ENCODE measurements at regions not wholly inside any gene's neighbourhood (a gene's known extent, or its start where the extent isn't known, plus 50 kb on each side); places are given as distances from the start of the nearest gene placed in this dataset.
"Not testable (repeated sequence)": the region's sequence is repeated elsewhere in the genome, so short reads cannot be mapped to it uniquely, and the experiment has no call there.

DNA sequence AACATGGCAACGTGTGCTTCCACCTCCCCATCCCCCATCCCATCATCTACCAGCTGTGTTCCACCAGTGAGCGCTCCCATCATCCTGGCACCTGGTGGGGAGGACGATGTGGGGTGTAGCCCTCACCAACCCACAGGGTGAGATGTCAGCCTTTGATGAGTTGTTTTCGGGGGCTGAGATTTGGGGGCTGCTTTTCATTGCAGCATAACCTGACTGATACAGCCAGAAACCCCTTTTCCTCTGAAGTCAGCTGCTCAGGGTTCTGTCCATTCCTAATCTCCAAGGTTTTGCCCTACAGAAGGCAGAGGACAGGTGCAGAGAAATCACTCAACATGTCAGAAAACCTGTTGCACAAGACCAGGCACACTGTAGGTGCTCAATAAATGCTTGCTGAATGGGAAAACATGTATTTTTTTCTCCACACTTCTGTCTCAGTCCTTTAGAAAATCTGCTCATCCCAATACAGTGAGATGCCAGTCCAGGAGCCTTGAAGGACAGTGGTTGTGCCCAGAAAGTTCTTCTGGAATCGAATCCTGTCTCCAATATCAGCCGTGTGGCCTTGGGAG, 239.8 kb downstream of the RBM19 start:
- no peak for DNase-seq (ENCODE audit: low read depth)

DNA sequence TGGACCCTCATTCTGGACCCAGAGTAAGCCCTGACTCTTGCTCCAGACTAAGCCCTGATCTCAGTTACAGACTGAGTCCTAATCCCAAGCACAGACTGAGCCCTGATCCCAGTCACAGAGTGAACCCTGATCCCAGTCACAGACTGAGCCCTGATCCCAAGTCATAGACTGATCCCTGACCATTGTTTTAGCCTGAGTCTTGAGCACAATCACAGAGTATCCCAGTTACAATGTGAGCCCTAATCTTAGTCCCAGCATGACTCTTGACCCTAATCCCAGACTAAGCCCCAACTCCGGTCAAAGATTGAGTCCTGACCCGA, 240.6 kb downstream of the RBM19 start:
- DNase-seq (ENCODE audit: low read depth), result no peak

DNA sequence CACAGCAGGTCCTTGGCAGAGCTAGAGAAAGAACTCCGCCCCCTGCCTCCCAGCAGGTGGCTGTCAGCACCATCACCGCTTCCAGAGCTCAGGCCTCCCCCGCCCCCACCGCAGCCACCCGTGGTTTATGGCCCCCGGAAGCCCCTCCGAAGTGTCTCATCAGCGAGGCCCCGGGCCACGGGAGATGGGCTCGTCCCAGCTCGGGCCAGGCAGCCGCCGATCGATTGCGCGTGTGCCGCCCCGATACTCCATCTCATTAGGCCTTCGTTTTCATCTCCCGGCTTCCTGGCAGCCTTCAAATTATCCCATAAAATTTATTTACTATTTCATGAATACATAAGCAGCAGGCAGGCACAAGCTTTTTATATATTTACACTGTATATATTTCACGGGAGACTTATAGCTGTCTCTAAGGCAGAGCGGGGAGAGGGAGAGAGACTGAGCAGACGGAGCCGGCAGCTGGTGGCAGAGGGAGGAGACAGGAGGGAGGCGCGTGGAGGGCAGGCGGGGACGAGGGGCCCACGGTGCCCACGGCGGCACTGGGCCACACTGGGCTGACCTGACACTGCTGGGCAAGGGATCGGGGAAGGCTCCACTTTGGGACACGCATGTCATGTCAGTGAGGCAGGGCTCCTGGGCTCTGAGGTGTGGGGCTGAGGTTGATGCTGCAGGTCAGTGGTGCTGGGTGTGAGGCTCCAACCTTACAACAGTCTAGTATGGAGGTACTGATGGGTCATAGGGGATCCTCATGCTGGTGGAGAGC, 241.2 kb downstream of the RBM19 start:
- no peak for DNase-seq (ENCODE audit: low read depth)

DNA sequence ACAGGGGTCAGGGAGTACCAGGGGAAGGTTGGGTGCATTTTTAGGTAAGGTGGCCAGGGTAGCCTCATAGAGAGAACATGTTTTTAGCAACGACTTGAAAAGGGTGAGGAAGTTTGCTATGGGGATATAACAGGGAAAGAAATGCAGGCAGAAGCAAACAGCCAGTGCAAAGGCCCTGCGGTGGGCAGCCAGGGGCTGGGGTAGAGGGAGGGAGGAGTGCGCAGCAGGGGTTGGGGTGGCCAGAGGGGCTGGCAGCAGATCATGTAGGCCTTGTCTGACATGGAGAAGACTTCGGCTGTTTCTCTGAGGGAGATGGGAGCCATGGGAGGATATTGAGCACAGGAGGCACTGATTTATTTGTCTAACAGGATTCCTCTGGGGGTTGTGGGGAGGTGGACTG, 242.5 kb downstream of the RBM19 start:
- no peak for DNase-seq (ENCODE audit: low read depth)

DNA sequence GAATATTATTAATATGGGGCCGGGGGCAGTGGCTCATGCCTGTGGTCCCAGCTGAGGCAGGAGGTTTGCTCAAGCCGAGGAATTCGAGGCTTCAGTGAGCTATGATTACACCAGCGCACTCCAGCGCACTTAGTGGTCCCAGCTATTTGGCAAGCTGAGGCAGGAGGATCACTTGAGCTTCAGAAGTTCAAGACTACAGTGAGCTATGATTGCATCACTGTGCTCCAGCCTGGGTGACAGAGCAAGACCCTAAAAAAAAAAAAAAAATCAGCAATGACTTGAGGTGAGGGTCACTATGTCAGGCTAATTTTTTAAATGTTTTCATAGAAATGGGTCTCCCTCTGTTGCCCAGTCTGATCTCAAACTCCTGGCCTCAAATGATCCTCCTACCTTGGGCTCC, 243.4 kb downstream of the RBM19 start:
- DNase-seq (ENCODE audit: low read depth), result no peak

DNA sequence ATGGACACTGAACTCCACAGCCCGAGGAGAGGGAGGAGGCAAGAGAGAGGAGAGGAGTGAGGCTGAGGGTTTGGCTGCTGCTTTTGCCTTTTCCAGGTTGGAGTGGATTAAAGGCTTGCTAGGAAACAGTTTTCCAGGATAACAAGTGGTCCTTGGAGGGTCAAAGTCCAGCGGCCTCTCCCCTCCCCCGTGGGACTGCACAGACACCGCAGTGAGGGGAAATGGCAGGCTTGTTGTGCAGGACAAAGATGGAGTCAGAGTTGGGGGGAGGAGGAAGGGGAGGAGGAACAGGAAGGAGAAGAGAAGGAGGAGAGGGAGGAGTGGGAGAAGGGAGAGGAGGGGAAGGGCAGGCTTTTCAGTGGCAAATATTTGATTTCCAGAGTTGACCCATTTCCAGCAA, 245.5 kb downstream of the RBM19 start:
- no peak for DNase-seq (ENCODE audit: low read depth)

DNA sequence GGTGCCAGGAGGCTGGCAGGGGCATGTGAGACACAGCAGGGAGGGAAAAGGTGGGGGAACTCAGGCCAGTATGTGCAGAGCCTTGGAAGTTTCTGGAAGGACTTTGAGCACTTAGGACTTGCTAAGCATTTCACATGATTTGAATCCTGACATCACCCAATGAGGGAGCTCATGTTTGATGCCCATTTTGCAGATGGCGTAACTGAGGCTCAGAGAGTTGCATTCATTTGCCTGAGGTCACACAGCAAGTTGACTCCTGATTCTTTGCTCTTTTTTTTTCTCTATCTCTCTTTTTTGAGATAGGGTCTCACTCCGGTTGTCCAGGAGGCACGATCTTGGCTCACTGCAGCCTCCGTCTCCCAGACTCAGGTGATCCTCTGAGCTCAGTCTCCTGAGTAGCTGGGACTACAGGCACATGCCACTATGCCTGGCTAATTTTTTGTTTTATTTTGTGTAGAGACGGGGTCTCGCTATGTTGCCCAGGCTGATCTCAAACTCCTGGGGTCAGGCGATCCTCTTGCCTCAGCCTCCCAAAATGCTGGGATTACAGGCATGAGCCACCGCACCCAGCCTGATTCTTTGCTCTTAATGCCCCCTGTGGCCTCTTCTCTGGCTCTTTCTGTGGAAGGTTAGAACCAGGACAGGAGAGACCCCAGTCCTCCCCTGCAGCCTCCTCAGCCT, 246.1 kb downstream of the RBM19 start:
- DNase-seq (ENCODE audit: low read depth), result no peak

DNA sequence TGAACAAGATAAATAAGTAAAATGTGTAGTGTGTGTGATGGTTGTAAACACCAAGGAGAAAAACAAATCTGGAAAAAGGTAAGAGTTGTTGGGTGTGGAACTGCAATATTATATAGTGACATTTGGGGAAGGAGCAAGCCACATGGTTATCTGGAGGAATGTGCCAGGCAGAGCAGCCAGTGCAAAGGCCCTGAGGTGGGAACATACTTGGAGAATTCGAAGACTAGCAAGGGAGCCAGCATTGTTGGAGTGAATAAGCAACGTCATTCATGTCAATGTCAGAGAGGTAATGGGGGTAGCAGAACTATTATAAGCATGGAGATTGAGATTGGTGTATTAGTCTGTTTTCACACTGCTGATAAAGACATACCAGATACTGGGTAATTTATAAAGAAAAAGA, 241.5 kb upstream of the LHX5 start:
- no peak for DNase-seq (ENCODE audit: low read depth)

DNA sequence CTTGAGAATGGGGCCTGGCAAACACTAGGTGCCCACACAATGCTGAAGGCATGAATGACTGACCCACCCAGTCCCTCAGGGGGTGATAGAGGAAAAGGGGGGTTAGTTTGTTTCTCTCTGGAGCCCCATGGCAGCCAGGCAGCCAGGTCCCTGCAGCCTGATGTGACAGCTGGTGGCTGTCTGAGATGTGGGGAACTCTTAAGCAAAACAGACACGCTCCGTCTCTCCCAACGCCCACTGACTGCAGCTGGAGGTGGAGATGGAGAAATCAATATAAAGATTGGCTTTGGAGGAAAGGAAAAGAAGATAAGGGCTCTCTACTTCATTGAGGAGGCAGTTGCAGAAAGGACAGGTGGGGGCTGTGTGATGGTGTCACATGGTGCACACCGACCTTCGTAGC, 240.8 kb upstream of the LHX5 start:
- no peak for DNase-seq (ENCODE audit: low read depth)

DNA sequence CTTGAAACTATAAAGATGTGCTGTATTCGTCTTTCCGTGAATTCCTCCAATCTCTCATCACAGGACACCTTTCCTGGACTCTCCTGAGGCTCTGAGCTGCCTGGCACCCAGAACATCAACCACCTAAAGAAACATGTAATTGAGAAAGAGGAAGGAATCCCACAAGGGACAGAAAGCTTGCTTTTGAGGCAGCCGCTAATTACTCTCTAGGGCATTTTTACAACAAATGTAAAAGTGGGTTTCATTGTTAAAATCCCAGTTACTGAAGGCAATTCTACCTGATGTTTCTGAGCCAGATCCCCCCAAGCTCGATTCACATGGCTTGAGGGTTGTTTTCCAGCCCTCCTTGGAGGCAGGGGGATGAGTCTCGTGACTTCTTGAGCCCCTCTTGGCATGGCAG, 238.5 kb upstream of the LHX5 start:
- DNase-seq (ENCODE audit: low read depth), result no peak

DNA sequence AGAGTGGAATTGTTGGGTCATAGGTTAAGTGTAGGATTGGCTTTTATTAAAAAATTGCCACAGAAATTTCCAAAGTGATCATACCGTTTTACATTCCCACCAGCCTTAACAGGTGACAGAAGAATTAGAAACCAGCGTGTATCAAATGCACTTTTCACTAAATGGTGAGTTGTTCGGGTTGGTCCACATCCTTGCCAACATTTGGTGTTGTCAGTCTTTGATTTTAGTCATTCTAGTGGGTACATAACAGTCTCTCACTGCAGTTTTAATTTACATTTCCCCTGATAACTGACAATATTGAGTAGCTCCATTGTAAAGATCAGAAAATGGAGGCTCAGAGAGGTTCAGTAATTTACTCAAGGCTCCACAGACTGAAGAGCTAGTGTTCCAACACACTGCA, 237.8 kb upstream of the LHX5 start:
- DNase-seq (ENCODE audit: low read depth), result no peak

DNA sequence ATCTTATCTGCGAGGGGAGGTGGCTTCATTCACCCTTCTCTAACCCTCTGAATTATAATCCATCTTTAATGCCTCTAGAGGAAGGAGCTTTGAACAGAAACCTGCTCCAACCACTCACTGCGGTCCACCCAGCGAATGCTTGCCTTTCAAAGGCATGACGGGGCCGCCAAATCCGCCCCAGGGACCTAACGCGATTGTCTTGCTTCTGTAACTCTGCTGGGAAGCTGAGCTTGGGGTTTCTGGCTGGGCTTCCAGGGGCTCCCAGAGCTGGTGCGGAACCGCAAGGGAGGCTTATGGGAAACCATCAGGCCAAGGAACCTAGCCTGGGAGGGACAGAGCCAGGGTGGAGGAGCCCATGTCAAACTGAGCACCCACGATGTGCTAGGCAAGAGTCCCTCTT, 231.2 kb upstream of the LHX5 start:
- DNase-seq (ENCODE audit: low read depth), result no peak

DNA sequence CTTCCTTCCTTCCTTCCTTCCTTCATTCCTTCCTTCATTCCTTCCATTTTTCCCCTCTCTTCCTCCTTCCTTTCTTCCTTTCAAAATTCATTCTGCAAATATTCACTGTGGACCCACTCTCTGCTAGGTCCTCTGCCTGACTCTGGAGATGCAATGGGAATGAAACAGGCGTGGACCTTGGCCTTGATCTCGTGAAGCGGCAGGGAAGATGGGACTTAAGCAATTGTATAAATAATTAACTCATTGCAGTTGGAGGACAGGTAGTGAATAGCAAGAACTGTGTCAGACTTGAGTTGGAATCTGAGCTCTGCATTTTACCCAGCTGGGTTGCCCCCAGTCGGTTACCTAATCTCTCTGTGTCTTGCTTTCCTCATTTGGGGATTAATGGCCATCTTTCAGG, 230.6 kb upstream of the LHX5 start:
- DNase-seq (ENCODE audit: low read depth), result no peak

DNA sequence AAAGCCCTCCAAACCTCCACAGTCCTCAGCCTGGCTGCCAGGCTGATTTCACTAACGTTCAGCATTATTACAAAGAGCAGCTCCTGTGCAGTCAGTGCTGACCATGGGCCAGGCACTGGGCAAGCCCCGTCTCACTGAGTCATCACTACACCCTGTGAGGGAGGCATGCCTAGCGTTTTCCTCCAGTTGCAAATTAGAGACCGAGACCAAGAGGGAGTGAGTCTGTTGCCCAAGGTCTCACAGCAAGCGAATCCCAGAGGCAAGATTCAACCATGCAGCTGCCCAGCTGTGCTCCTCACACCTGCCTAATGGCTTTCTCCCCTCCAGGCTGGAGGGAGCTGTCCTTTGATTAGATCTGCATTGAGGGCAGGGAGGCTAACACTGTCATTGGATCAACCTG, 229.3 kb upstream of the LHX5 start:
- no peak for DNase-seq (ENCODE audit: low read depth)

DNA sequence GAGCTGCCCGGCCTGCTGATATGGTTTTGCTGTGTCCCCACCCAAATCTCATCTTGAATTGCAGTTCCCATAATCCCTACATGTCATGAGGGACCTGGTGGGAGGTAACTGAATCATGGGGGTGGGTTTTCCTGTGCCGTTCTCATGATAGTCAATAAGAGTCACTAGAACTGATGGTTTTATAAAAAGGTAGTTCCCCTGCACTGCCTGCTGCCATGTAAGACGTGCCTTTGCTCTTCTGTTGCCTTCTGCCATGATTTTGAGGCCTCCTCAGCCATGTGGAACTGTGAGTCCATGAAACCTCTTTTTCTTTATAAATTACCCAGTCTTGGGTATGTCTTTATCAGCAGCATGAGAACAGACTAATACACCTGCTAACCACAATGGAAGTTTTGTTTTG, 228.3 kb upstream of the LHX5 start:
- not testable (repeated sequence) for DNase-seq (ENCODE audit: low read depth)

DNA sequence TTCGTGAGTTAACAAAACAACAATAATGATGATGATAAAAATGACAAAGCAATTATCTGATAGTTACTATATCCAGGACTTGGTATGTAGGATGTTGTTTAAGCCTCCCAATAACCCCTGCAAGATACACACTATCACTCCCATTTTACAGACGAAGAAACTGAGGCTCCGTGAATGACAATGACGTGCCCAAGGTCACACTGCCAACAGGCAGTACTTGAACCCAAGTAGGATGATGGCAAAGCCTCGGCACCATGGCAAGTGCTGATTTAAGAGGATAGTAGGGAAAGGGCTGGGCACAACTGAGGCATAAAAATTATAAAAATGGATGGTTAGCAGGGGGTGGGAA, 226.8 kb upstream of the LHX5 start:
- DNase-seq (ENCODE audit: low read depth), result no peak

DNA sequence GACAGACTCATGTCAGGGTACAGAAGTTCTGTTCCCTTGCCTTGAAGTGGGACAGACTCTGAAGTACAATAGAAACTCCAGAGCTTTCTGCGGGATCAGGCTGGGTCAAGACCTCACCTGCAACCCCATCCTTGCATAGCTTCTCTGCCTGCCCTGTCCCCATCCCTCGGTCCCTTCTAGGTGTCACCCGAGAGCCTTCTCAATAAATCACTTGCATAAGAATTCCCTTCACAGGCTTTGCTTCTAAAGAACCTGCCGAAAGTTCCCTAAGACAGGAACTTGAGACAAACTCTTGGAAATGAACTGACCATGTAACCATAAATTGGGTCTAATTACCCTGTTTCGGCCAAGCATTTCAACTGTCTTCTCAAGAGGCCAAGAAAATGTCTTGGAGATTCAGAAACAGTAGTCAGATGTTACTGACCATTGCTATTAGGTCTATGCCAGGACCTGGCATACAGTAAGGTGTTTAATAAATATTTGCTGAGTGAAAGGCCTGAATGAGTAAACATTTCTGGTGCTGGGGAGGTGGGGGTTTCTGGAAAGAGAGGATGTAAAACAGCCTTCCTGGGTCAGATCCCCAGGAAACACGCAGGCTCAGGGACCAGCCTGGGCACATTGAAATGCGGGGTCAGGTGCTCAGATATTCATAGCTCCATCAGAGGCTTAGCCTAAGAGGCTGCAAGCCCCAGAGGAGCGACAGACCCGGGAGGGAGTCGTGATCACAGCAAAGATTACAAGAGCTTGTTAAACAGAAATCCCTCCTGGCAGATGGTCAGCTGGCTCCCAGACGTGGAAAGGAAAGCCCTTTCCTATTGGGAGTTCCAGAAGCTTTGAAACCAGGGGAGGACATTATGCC, 226.2 kb upstream of the LHX5 start:
- DNase-seq (ENCODE audit: low read depth), result no peak

DNA sequence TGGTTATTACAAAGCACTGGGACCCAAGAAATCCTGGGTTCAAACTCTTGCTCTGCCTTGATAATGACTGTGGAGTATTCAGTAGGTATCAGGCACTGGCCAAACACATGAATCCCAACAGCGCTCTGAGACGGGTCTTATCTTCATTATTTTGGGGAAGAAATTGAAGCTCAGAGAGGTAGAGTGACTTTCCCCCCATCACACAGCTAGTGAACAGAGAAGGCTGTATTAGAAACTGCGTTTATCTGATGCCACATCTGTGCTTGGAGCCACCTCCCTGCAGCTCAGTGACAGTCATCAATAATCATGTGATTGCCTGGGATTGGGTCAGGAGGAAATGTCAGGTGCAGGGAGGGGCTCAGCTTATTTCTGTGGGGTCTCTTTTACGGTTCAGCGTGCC, 225.4 kb upstream of the LHX5 start:
- DNase-seq (ENCODE audit: low read depth), result no peak

DNA sequence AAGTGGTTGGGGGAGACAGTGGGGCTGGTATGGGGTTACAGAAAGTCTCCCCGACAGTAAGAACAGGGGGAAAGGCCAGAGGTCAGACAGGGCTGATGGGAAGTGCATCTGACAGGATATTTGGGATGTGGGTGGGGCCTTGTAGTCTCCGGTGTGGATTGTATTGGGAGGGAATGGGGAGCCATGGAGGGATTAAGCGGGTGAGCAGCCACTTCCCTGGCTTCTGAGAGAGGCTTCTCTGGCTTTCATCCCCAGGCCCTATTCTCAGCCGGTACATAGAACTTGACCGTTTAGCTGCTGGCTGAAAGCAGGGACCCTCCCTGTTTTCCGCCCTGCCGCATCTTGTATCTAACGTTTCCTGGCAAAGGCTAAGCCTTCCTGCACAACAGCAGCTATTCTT, 222.0 kb upstream of the LHX5 start:
- no peak for DNase-seq (ENCODE audit: low read depth)

DNA sequence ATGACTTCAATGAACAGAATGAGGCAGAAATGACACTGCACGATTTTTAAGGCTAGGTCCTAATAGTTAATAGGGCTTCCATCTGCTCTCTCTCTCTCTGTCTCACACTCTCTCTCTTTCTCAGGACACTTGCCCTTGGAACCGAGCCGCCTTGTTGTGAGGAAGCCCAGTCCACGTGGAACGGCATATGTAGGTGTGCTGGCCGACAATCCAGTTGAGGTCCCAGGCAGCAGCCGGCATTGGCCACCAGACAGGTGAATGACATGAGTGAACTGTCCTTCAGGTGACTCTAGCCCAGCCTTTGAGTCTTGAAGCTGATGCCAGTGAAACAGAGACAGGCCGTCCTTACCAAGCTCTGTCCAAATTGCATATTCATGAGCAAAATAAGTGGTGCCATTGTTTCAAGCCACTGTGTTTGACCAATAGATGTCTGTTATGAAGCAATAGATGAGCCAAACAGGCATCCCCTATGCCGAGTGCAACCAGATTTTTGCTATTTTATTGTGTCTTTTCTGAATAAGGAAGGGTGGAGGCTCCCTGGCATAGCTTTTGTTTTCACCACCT, 217.5 kb upstream of the LHX5 start:
- DNase-seq (ENCODE audit: low read depth), result no peak

DNA sequence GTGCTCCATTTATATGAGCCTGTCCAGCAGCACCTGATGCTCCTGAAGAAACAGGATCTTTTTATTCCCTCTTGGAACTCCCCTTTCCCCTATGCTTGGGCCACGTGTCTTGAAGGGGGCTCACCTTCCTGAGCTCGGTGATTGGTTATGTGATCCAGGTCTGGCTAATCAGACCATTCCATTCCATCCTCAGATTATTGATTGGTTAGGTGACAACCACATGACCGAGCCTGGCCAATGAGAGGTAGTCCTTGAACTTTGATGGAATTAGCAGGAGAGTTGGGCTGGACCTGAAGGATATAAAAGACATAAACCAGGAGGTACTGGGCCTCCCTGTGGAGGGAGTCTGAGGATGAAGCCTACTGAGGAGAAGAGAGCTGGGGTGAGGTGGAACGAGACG, 216.6 kb upstream of the LHX5 start:
- DNase-seq (ENCODE audit: low read depth), result no peak

DNA sequence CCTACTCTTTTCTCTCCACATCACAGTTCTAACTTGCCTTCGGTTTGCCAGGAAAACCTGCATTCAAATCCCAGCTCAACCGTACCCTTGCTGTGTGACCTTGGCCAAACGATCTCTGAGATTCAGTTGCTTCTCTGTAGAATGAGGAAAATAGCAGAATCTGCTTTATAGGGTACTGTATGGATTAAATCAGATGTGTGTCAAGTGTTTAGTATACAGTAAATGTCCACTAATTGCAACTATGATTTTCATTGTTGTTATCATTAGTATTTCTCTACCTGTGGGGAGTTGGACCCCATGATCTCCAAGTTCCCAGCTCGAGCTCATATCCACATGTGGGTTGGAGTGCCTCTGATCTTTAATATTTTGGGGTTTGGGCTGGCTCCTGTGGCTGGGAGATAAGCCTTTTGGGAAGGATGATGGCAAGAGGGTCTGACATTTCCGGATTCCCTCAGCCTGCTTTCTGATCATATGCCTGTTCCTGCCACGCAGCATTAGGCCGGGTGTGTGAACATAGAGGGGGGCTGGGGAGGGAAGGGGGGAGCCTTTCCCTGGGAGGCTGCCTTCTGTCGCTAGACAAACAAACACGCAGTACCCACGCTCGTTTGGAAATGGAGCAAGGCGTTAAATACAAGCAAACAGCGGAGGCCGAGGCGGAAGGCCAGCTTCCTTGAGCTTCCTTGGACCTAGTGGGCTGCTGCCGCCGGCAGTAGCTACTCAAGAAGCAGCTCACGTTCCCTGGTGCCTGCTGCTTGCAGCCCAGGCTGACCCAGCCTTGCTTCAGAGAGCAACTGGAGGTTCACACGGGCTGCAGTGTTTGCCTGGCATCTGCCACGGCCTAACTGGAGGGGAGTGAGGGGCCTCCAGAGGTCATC, 213.5 kb upstream of the LHX5 start:
- DNase-seq (ENCODE audit: low read depth), result no peak
